ENCODE measurements at regions not wholly inside any gene's neighbourhood (a gene's known extent, or its start where the extent isn't known, plus 50 kb on each side); places are given as distances from the start of the nearest gene placed in this dataset.

DNA sequence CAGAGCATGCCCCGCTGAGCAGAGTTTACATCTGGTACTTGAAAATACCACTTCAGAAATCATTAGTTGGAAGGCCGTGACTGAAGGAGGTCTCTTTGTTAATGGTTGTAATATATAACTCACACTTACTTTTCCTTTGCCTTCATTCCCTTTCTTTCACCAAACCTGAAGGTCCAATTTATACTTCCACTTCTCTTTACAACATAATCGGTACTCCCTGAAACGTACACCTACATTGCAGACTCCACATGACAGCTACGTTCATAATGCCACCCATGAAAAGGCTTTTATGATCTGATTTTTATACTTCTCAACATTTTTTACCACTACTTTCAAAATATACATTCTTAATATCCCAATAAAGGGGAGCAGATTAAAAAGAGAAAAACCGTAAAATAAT, 298.7 kb downstream of the C4orf33 start:
- TF ChIP-seq, protein P1, sequence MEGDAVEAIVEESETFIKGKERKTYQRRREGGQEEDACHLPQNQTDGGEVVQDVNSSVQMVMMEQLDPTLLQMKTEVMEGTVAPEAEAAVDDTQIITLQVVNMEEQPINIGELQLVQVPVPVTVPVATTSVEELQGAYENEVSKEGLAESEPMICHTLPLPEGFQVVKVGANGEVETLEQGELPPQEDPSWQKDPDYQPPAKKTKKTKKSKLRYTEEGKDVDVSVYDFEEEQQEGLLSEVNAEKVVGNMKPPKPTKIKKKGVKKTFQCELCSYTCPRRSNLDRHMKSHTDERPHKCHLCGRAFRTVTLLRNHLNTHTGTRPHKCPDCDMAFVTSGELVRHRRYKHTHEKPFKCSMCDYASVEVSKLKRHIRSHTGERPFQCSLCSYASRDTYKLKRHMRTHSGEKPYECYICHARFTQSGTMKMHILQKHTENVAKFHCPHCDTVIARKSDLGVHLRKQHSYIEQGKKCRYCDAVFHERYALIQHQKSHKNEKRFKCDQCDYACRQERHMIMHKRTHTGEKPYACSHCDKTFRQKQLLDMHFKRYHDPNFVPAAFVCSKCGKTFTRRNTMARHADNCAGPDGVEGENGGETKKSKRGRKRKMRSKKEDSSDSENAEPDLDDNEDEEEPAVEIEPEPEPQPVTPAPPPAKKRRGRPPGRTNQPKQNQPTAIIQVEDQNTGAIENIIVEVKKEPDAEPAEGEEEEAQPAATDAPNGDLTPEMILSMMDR (IDR thresholded peaks at IDR 0.05; ENCODE audit: insufficient read depth, low read length): no peak

GRCh38 chr4:129403848-129404247, 307.9 kb downstream of the C4orf33 start:
- TF ChIP-seq, protein P1 (IDR thresholded peaks at IDR 0.05; ENCODE audit: insufficient read depth, low read length): no peak
- DNase-seq (ENCODE audit: low read depth): no peak
- H3K4me3 ChIP-seq (ENCODE audit: low read depth, low read length): no peak overlapping the region

More for the DNA sequence above, 298.7 kb downstream of the C4orf33 start:
- H3K4me3 ChIP-seq (ENCODE audit: low read depth, low read length): no peak overlapping the region
- DNase-seq (ENCODE audit: low read depth): no peak

- TF ChIP-seq, protein P1 (IDR thresholded peaks at IDR 0.05; ENCODE audit: insufficient read depth, low read length): no peak
- DNase-seq (ENCODE audit: low read depth): no peak
- H3K4me3 ChIP-seq (ENCODE audit: low read depth, low read length): no peak overlapping the region
Observed at GRCh38 chr4:129410115-129410514, 314.2 kb downstream of the C4orf33 start.

GRCh38 chr4:129415004-129415403, 319.1 kb downstream of the C4orf33 start:
- no peak for DNase-seq (ENCODE audit: low read depth)
- TF ChIP-seq, protein P1 (IDR thresholded peaks at IDR 0.05; ENCODE audit: insufficient read depth, low read length): no peak
- no peak overlapping the region for H3K4me3 ChIP-seq (ENCODE audit: low read depth, low read length)

- TF ChIP-seq, protein P1 (IDR thresholded peaks at IDR 0.05; ENCODE audit: insufficient read depth, low read length): no peak
- no peak overlapping the region for H3K4me3 ChIP-seq (ENCODE audit: low read depth, low read length)
- no peak for DNase-seq (ENCODE audit: low read depth)
Observed at GRCh38 chr4:129420637-129421036, 324.7 kb downstream of the C4orf33 start.

- no peak for DNase-seq (ENCODE audit: low read depth)
- TF ChIP-seq, protein P1 (IDR thresholded peaks at IDR 0.05; ENCODE audit: insufficient read depth, low read length): no peak
- H3K4me3 ChIP-seq (ENCODE audit: low read depth, low read length): no peak overlapping the region
Observed at GRCh38 chr4:129422277-129422676, 326.3 kb downstream of the C4orf33 start.

DNA sequence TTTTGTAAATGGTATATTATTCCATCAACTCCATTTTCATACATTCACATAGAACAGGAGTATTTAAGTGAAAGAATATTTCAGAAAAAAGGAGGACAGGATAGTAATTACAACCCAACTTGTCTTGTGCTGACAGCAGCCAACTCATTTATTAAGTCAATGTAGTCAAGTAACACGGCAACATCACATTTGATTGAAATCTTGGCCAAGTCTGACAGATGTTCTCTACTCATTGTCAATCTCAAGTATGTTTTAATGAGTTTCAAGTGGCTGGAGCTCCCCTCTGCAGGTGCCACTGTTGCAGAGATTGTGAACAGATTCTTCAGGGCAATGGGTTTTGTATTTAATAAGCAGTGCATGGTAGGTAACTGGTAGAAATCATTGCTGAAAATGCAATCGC, 332.5 kb downstream of the C4orf33 start:
- TF ChIP-seq, protein P1 (IDR thresholded peaks at IDR 0.05; ENCODE audit: insufficient read depth, low read length): no peak
- no peak overlapping the region for H3K4me3 ChIP-seq (ENCODE audit: low read depth, low read length)
- DNase-seq (ENCODE audit: low read depth): no peak
